Sigmoid colon (tissue), 3 donors: ENCODE measurements at regions not wholly inside any gene's neighbourhood (a gene's known extent, or its start where the extent isn't known, plus 50 kb on each side); places are given as distances from the start of the nearest gene placed in this dataset.

ENCODE experiments used
- CTCF ChIP-seq, 4 experiments: fragments of 450-650 bp in 3 of 4; fragments of 200-600 bp in 1 of 4; IDR thresholded peaks; one replicate each; pipeline ENCODE4 v1.5.1; 2016 to 2019; ENCODE audit warnings: antibody characterized with exemption in 4 of 4, mild to moderate bottlenecking in 3 of 4, moderate library complexity in 2 of 4
- POLR2A ChIP-seq, 2 donors: fragments of 450-650 bp; IDR thresholded peaks; one replicate each; pipeline ENCODE4 v1.6.1; 2016; ENCODE audit warnings: antibody characterized with exemption in 2 of 2, mild to moderate bottlenecking in 2 of 2, moderate library complexity in 2 of 2

GRCh38 chr4:181646864-181647263 lies 596.3 kb upstream of the TENM3 start:
- no peak for TF ChIP-seq CTCF (IDR thresholded peaks at IDR 0.05)
- no peak for TF ChIP-seq POLR2A (IDR thresholded peaks at IDR 0.05)
